ENCODE measurements at regions not wholly inside any gene's neighbourhood (a gene's known extent, or its start where the extent isn't known, plus 50 kb on each side); places are given as distances from the start of the nearest gene placed in this dataset.

- no peak for DNase-seq
- TF ChIP-seq CTCF (IDR thresholded peaks at IDR 0.05) (no peak), POLR2A (IDR thresholded peaks at IDR 0.05) (no peak)
- H3K4me1 ChIP-seq = no peaks in the 10 kb centered on the region
- H3K4me3 ChIP-seq = no peak overlapping the region
- no peak overlapping the region for H3K27ac ChIP-seq
- H3K36me3 ChIP-seq = no peaks in the 10 kb centered on the region
- intact Hi-C loops (cut with DNase I) = no loop called here
- no peaks in the 10 kb centered on the region for H3K27me3 ChIP-seq
- H3K9me3 ChIP-seq = no peaks in the 10 kb centered on the region
These were observed 233.8 kb upstream of the OSR1 start for GRCh38 chr2:19592197-19592596.

- no peaks in the 10 kb centered on the region for H3K9me3 ChIP-seq
- no peaks in the 10 kb centered on the region for H3K4me1 ChIP-seq
- H3K36me3 ChIP-seq = no peaks in the 10 kb centered on the region
- intact Hi-C loops (cut with DNase I) = no loop called here
- no peak for DNase-seq
- 69 to 76% methylated on average over 4 of the region's 4 CpGs for WGBS, 2 donors
- H3K4me3 ChIP-seq = no peak overlapping the region
- H3K27me3 ChIP-seq = no peaks in the 10 kb centered on the region
- no peak overlapping the region for H3K27ac ChIP-seq
- TF ChIP-seq POLR2A (IDR thresholded peaks at IDR 0.05) (no peak), CTCF (IDR thresholded peaks at IDR 0.05) (no peak)
These were observed 231.4 kb upstream of the OSR1 start for GRCh38 chr2:19589791-19590190.

- no peak for TF ChIP-seq POLR2A (IDR thresholded peaks at IDR 0.05)
- no peak for TF ChIP-seq CTCF (IDR thresholded peaks at IDR 0.05)
- intact Hi-C loops (cut with DNase I) = no loop called here
- Histone ChIP-seq H3K27ac (no peak overlapping the region), H3K27me3 (no peaks in the 10 kb centered on the region), H3K4me1 (no peaks in the 10 kb centered on the region), H3K36me3 (no peaks in the 10 kb centered on the region), H3K9me3 (no peaks in the 10 kb centered on the region), H3K4me3 (no peak overlapping the region)
- 40 to 53% methylated on average over 1 to 4 of the region's 4 CpGs for WGBS, 2 donors
- DNase-seq = no peak
These were observed 222.4 kb upstream of the OSR1 start for GRCh38 chr2:19580830-19581229.

- no peaks in the 10 kb centered on the region for H3K4me1 ChIP-seq
- H3K27ac ChIP-seq = no peak overlapping the region
- no peak for DNase-seq
- WGBS, 2 donors = 40 to 53% methylated on average over 1 of the region's 1 CpG
- no peak for TF ChIP-seq POLR2A (IDR thresholded peaks at IDR 0.05)
- no peak for TF ChIP-seq CTCF (IDR thresholded peaks at IDR 0.05)
- no peak overlapping the region for H3K4me3 ChIP-seq
- H3K36me3 ChIP-seq = no peaks in the 10 kb centered on the region
- H3K9me3 ChIP-seq = no peaks in the 10 kb centered on the region
- no peaks in the 10 kb centered on the region for H3K27me3 ChIP-seq
- intact Hi-C loops (cut with DNase I) = no loop called here
These were observed 221.8 kb upstream of the OSR1 start for GRCh38 chr2:19580264-19580663.

- H3K27me3 ChIP-seq = no peaks in the 10 kb centered on the region
- DNase-seq = no peak
- intact Hi-C loops (cut with DNase I) = no loop called here
- no peaks in the 10 kb centered on the region for H3K9me3 ChIP-seq
- WGBS, 2 donors = 74 to 82% methylated on average over 3 of the region's 3 CpGs
- H3K4me3 ChIP-seq = no peak overlapping the region
- H3K4me1 ChIP-seq = peaks cover 0 to 8% (median 2%) of the 10 kb centered on the region in 3 donors
- H3K36me3 ChIP-seq = no peaks in the 10 kb centered on the region
- no peak overlapping the region for H3K27ac ChIP-seq
- TF ChIP-seq POLR2A (IDR thresholded peaks at IDR 0.05) = no peak
- no peak for TF ChIP-seq CTCF (IDR thresholded peaks at IDR 0.05)
These were observed 221.0 kb upstream of the OSR1 start for GRCh38 chr2:19579461-19579860.

All from esophagus squamous epithelium (tissue), 5 donors.